Muscle layer of colon (tissue), 2 donors: ENCODE measurements at regions not wholly inside any gene's neighbourhood (a gene's known extent, or its start where the extent isn't known, plus 50 kb on each side); places are given as distances from the start of the nearest gene placed in this dataset.
"Not testable (repeated sequence)": the region's sequence is repeated elsewhere in the genome, so short reads cannot be mapped to it uniquely, and the experiment has no call there.

Experiments
- H3K27ac ChIP-seq: one replicate; pipeline ENCODE4 v1.7.0; 2013; ENCODE audit warnings: low read depth, mild to moderate bottlenecking, low read length, moderate library complexity
- H3K27me3 ChIP-seq, 2 donors: one replicate each; pipeline ENCODE4 v1.7.0; 2013; ENCODE audit warnings: low read length in 2 of 2, mild to moderate bottlenecking in 2 of 2; ENCODE audit not compliant: insufficient read depth in 2 of 2, control insufficient read depth in 1 of 2
- H3K36me3 ChIP-seq: one replicate; pipeline ENCODE4 v1.7.0; 2013; ENCODE audit warnings: mild to moderate bottlenecking, low read length; ENCODE audit not compliant: insufficient read depth
- H3K4me1 ChIP-seq: one replicate; pipeline ENCODE4 v1.7.0; 2013; ENCODE audit warnings: mild to moderate bottlenecking, low read length; ENCODE audit not compliant: insufficient read depth
- H3K4me3 ChIP-seq, 2 donors: one replicate each; pipeline ENCODE4 v1.7.0; 2013; ENCODE audit warnings: low read length in 2 of 2, low read depth in 1 of 2, mild to moderate bottlenecking in 1 of 2, moderate library complexity in 1 of 2
- H3K9ac ChIP-seq: one replicate; pipeline ENCODE4 v1.7.0; 2013; ENCODE audit warnings: low read length
- H3K9me3 ChIP-seq: one replicate; pipeline ENCODE4 v1.7.0; 2013; ENCODE audit warnings: mild to moderate bottlenecking, low read length
- donor health status: abdominal sarcoma.
- donor health status: Adenocarcinoma of cecum.

GRCh38 chr18:55988537-55988936, 400.5 kb upstream of the TCF4 start:
- no peak overlapping the region for H3K27ac ChIP-seq
- H3K9ac ChIP-seq, result no peak overlapping the region
- no peak overlapping the region for H3K4me3 ChIP-seq
- H3K9me3 ChIP-seq, result no peaks in the 10 kb centered on the region
- no peaks in the 10 kb centered on the region for H3K27me3 ChIP-seq
- no peaks in the 10 kb centered on the region for H3K4me1 ChIP-seq
- H3K36me3 ChIP-seq, result no peaks in the 10 kb centered on the region

DNA sequence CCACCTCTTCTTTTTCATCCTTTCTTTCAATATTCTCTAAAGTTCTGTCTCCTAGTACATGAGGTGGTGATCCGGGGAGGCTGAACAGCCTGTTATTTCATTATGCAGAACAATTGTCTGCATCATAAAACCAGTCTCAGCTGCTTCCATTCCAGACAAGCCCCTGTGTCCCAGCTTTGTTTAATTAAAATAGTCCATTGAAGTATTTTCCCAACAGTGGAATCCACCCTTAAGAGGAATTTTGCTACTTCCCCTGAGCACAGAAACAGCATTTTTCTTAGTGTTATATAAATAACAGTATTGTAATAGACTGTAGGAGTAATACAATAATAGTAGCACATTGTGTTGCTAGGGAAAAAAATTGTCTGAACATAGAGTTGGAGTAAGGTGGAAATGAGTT, 395.4 kb upstream of the TCF4 start:
- Histone ChIP-seq H3K9ac (no peak overlapping the region), H3K27me3 (no peaks in the 10 kb centered on the region), H3K9me3 (no peaks in the 10 kb centered on the region), H3K36me3 (no peaks in the 10 kb centered on the region), H3K4me1 (no peaks in the 10 kb centered on the region), H3K27ac (no peak overlapping the region), H3K4me3 (no peak overlapping the region)

DNA sequence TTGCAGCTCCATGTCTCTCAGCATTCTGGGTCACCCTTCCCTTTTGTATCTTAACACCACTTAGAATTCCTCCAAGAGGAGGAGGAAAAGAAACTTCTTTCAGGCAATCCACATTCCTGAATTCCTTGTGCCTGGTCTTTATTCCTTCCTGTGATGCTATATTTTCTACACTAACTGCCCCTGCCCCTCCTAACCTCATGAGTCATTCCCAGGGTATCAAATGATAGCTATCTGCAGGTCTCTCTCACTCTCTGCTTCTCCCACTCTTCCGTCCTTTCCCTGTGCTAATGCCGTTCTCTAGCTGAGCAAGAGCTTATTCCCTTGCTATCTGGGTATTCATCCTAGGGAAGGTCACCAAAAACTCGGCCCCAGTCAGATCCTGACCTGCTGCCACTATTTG, 395.0 kb upstream of the TCF4 start:
- Histone ChIP-seq H3K9me3 (no peaks in the 10 kb centered on the region), H3K36me3 (no peaks in the 10 kb centered on the region)

DNA sequence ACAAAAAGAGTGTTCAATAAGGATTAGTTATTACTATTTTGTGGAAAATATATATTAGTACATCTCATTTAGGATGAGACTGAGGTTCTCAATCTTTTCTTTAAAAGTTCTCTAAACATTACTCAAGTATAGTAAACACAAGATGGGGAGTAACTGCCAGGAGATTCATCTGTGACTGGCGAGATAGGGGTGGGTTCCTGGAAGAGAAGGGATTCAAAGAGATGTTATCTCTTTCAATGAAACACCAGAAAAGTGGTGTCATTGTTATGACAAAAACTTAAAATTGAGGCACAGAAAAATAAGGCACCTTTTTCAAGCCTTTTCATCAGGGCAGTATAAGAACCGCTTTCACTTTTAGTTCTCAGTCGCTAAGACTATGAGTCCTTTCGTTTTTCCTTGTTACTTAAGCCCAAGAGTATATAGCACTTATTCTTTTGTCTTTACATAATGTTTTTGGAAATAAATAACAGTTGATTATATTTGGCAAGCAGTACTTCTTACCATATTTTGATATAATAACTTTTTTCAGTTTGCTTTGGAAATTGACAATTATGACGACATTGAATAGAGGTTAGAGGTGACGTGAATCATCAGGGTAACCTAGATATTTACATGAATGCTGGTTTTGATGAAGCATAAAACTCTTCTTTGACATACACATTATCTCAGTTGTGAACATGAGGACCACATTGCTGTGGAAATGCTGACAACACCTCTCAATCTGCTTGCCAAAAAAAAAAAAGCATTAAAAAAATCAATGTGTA, 393.9 kb upstream of the TCF4 start:
- Histone ChIP-seq H3K27ac (no peak overlapping the region), H3K4me1 (no peaks in the 10 kb centered on the region), H3K36me3 (no peaks in the 10 kb centered on the region), H3K27me3 (no peaks in the 10 kb centered on the region), H3K9me3 (no peaks in the 10 kb centered on the region), H3K9ac (no peak overlapping the region), H3K4me3 (no peak overlapping the region)

More for the DNA sequence above, 395.0 kb upstream of the TCF4 start:
- H3K27me3 ChIP-seq, result no peaks in the 10 kb centered on the region
- H3K9ac ChIP-seq, result no peak overlapping the region
- no peaks in the 10 kb centered on the region for H3K4me1 ChIP-seq
- H3K4me3 ChIP-seq, result no peak overlapping the region
- H3K27ac ChIP-seq, result no peak overlapping the region

DNA sequence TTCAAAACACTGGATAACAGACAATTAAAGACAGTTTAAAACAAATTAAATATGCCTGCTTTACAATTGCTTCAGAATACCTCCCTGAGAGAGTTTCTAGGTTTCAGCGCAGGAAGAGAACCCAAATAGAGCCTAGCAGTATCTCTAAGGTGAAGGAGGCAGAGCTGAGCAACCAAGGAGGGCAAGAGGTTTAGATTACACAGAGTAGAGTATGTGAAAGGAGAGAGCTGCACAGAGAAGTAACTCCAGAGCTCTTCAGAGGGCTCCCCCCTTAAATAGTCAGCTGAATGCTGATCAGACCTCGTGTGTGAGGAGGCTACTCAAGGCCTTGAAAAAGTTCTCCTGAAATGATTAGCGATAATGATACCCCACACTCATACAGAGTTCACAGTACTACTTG, 386.5 kb upstream of the TCF4 start:
- no peaks in the 10 kb centered on the region for H3K4me1 ChIP-seq
- H3K9ac ChIP-seq, result no peak overlapping the region
- H3K9me3 ChIP-seq, result no peaks in the 10 kb centered on the region
- no peak overlapping the region for H3K4me3 ChIP-seq
- H3K27me3 ChIP-seq, result no peaks in the 10 kb centered on the region
- no peaks in the 10 kb centered on the region for H3K36me3 ChIP-seq
- H3K27ac ChIP-seq, result no peak overlapping the region

DNA sequence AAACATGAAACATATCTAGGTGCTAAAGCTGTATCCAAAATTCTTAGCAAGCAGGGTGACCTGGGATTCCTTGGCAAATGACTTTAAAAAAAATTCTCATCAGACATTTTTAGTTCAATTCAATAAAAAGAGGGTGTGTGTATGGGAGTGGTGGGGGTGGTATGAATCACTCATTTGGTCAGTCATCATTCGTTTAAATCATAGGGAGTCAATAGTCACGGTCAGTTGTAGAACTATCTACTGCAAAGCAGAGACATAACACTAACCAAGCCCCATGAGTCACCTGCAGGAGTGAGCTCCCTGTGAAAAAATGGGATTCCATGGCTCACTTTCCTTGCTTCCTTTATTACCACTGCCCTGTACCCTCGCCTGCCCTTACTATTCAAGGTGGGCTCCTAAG, 380.6 kb upstream of the TCF4 start:
- Histone ChIP-seq H3K4me3 (no peak overlapping the region), H3K27ac (no peak overlapping the region), H3K9me3 (no peaks in the 10 kb centered on the region)

GRCh38 chr18:55967019-55967418, 379.0 kb upstream of the TCF4 start:
- Histone ChIP-seq H3K27me3 (no peaks in the 10 kb centered on the region), H3K4me3 (no peak overlapping the region), H3K9ac (no peak overlapping the region), H3K4me1 (no peaks in the 10 kb centered on the region), H3K36me3 (no peaks in the 10 kb centered on the region), H3K9me3 (no peaks in the 10 kb centered on the region), H3K27ac (no peak overlapping the region)

More for the DNA sequence above, 380.6 kb upstream of the TCF4 start:
- Histone ChIP-seq H3K27me3 (no peaks in the 10 kb centered on the region), H3K4me1 (no peaks in the 10 kb centered on the region), H3K36me3 (no peaks in the 10 kb centered on the region), H3K9ac (no peak overlapping the region)

DNA sequence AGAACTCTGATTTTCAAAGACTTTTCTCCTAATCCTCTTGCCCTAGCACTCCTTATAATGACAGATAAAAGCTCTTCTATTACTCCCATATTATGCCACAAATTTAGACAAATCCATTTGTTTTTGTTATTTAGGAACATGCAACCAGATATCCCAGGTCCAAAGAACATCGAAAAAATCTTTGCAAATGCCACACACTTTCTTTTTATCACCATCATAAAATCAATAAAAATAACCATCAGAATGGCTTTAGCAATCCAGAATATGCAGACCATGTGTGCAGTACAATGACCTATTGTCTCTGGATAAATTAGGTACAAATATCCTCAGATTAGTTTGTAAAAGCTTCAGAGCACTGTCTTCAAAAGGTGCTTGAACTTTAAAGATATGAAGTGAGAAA, 376.2 kb upstream of the TCF4 start:
- Histone ChIP-seq H3K27me3 (no peaks in the 10 kb centered on the region), H3K9ac (no peak overlapping the region), H3K36me3 (no peaks in the 10 kb centered on the region), H3K27ac (no peak overlapping the region), H3K4me3 (no peak overlapping the region), H3K9me3 (no peaks in the 10 kb centered on the region), H3K4me1 (no peaks in the 10 kb centered on the region)

GRCh38 chr18:55953326-55953725, 365.3 kb upstream of the TCF4 start:
- Histone ChIP-seq H3K27ac (no peak overlapping the region), H3K4me3 (no peak overlapping the region), H3K9me3 (no peaks in the 10 kb centered on the region)

DNA sequence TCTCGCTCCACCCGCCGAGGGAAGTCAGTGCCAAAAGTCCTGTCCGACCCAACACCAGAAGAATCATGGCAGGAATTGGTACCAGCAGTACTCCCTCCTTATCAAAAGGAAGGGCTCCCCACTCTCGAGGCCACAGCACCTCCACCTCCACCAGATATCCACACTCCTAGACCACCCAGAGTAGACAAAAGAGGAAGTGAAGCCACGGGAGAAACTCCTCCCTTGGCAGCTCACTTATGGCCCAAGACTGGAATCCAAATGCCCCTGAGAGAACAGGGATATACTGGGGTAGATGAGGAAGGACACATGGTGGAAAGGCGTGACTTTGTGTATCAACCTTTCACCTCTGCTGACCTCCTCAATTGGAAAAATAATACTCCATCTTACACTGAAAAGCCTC, 363.7 kb upstream of the TCF4 start:
- not testable (repeated sequence) for H3K9me3 ChIP-seq, H3K4me3 ChIP-seq, H3K27me3 ChIP-seq, H3K36me3 ChIP-seq, H3K4me1 ChIP-seq, H3K9ac ChIP-seq, H3K27ac ChIP-seq

More at GRCh38 chr18:55953326-55953725, 365.3 kb upstream of the TCF4 start:
- no peak overlapping the region for H3K9ac ChIP-seq
- H3K27me3 ChIP-seq, result no peaks in the 10 kb centered on the region
- H3K4me1 ChIP-seq, result no peaks in the 10 kb centered on the region
- H3K36me3 ChIP-seq, result no peaks in the 10 kb centered on the region

- Histone ChIP-seq H3K9ac (no peak overlapping the region), H3K9me3 (no peaks in the 10 kb centered on the region)
Observed at GRCh38 chr18:55950379-55951166, 362.6 kb upstream of the TCF4 start.

More at GRCh38 chr18:55950379-55951166, 362.6 kb upstream of the TCF4 start:
- Histone ChIP-seq H3K36me3 (no peaks in the 10 kb centered on the region), H3K27ac (no peak overlapping the region), H3K27me3 (no peaks in the 10 kb centered on the region), H3K4me3 (no peak overlapping the region), H3K4me1 (no peaks in the 10 kb centered on the region)
